Right lobe of liver (tissue), 4 donors: ENCODE measurements at regions not wholly inside any gene's neighbourhood (a gene's known extent, or its start where the extent isn't known, plus 50 kb on each side); places are given as distances from the start of the nearest gene placed in this dataset.
"Not testable (repeated sequence)": the region's sequence is repeated elsewhere in the genome, so short reads cannot be mapped to it uniquely, and the experiment has no call there.

Experiments
- POLR2A ChIP-seq: fragments of 450-650 bp; IDR thresholded peaks from one replicate; pipeline ENCODE4 v1.6.1; 2017; ENCODE audit warnings: antibody characterized with exemption, mild to moderate bottlenecking
- TF ChIP-seq, protein P1 (sequence below), 4 donors: fragments of 200-600 bp in 3 of 4; fragments of 450-650 bp in 1 of 4; IDR thresholded peaks; one replicate each; pipeline versions ENCODE4 v1.5.1 to v1.8.0; 2016 to 2022; ENCODE audit warnings: antibody characterized with exemption in 4 of 4, mild to moderate bottlenecking in 2 of 4
- donor health status: DM: no; HTN: no; CAD: no.
- donor health status: DM: no; HTN: no; CAD: no.
- donor health status: DM: no; HTN: yes; CAD: no.

DNA sequence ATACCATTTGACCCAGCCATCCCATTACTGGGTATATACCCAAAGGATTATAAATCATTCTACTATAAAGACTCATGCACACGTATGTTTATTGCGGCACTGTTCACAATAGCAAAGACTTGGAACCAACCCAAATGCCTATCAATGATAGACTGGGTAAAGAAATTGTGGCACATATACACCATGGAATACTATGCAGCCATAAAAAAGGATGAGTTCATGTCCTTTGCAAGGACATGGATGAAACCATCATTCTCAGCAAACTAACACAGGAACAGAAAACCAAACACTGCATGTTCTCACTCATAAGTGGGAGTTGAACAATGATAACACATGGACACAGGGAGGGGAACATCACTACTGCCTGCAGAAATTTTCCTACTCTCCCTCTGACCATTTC lies 90.0 kb downstream of the HLX start:
- TF ChIP-seq, protein P1, sequence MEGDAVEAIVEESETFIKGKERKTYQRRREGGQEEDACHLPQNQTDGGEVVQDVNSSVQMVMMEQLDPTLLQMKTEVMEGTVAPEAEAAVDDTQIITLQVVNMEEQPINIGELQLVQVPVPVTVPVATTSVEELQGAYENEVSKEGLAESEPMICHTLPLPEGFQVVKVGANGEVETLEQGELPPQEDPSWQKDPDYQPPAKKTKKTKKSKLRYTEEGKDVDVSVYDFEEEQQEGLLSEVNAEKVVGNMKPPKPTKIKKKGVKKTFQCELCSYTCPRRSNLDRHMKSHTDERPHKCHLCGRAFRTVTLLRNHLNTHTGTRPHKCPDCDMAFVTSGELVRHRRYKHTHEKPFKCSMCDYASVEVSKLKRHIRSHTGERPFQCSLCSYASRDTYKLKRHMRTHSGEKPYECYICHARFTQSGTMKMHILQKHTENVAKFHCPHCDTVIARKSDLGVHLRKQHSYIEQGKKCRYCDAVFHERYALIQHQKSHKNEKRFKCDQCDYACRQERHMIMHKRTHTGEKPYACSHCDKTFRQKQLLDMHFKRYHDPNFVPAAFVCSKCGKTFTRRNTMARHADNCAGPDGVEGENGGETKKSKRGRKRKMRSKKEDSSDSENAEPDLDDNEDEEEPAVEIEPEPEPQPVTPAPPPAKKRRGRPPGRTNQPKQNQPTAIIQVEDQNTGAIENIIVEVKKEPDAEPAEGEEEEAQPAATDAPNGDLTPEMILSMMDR (IDR thresholded peaks at IDR 0.05), result not testable (repeated sequence)
- not testable (repeated sequence) for TF ChIP-seq POLR2A
